WTC11 (cell line): ENCODE measurements at regions not wholly inside any gene's neighbourhood (a gene's known extent, or its start where the extent isn't known, plus 50 kb on each side); places are given as distances from the start of the nearest gene placed in this dataset.

ENCODE experiments used
- ELF4 ChIP-seq: sonication (generic); formaldehyde crosslinking; IDR thresholded peaks from 2 replicates; pipeline ENCODE4 v1.8.1; 2022; ENCODE audit warnings: low read depth, mild to moderate bottlenecking, moderate library complexity, missing genetic modification reagents
- ETV6 ChIP-seq: sonication (generic); formaldehyde crosslinking; IDR thresholded peaks from 2 replicates; pipeline ENCODE4 v1.8.1; 2022; ENCODE audit warnings: mild to moderate bottlenecking, missing genetic modification reagents
- JUN ChIP-seq: sonication (generic); formaldehyde crosslinking; IDR thresholded peaks from 2 replicates; pipeline ENCODE4 v1.8.0; 2023; ENCODE audit warnings: mild to moderate bottlenecking, missing genetic modification reagents
- MAX ChIP-seq: sonication (generic); formaldehyde crosslinking; IDR thresholded peaks from 2 replicates; pipeline ENCODE4 v1.8.0; 2022; ENCODE audit warnings: mild to moderate bottlenecking, missing genetic modification reagents
- NFYB ChIP-seq: sonication (generic); formaldehyde crosslinking; conservative IDR thresholded peaks from 2 replicates; pipeline ENCODE4 v1.8.0; 2022; ENCODE audit warnings: low read depth, missing genetic modification reagents
- PREB ChIP-seq: sonication (generic); formaldehyde crosslinking; IDR thresholded peaks from 2 replicates; pipeline ENCODE4 v1.8.1; 2022; ENCODE audit warnings: mild to moderate bottlenecking, missing genetic modification reagents, moderate library complexity, borderline replicate concordance
- RELA ChIP-seq: sonication (generic); formaldehyde crosslinking; IDR thresholded peaks from 2 replicates; pipeline ENCODE4 v1.8.1; 2022; ENCODE audit warnings: missing genetic modification reagents, mild to moderate bottlenecking, borderline replicate concordance
- TEAD1 ChIP-seq: sonication (generic); formaldehyde crosslinking; IDR thresholded peaks from 2 replicates; pipeline ENCODE4 v1.8.0; 2022; ENCODE audit warnings: mild to moderate bottlenecking, missing genetic modification reagents
- TP53 ChIP-seq: sonication (generic); formaldehyde crosslinking; IDR thresholded peaks from 2 replicates; pipeline ENCODE4 v1.8.1; 2023; ENCODE audit warnings: mild to moderate bottlenecking, missing genetic modification reagents
- ZNF138 ChIP-seq: sonication (generic); formaldehyde crosslinking; conservative IDR thresholded peaks from 2 replicates; pipeline ENCODE4 v1.8.1; 2022; ENCODE audit warnings: mild to moderate bottlenecking, moderate library complexity, missing genetic modification reagents
- TF ChIP-seq, protein P1 (sequence below): sonication (generic); formaldehyde crosslinking; IDR thresholded peaks from 2 replicates; pipeline ENCODE4 v1.8.1; 2022; ENCODE audit warnings: low read depth, missing genetic modification reagents, borderline replicate concordance
- TF ChIP-seq, protein P2 (sequence below): fragments of 200-600 bp; IDR thresholded peaks from 2 replicates; pipeline ENCODE4 v1.8.0; 2022; ENCODE audit warnings: antibody characterized with exemption
- TF ChIP-seq, protein P3 (sequence below): fragments of 250-450 bp; sonication (Bioruptor Pico); IDR thresholded peaks from 2 replicates; pipeline ENCODE4 v1.9.0; 2021; ENCODE audit warnings: mild to moderate bottlenecking

DNA sequence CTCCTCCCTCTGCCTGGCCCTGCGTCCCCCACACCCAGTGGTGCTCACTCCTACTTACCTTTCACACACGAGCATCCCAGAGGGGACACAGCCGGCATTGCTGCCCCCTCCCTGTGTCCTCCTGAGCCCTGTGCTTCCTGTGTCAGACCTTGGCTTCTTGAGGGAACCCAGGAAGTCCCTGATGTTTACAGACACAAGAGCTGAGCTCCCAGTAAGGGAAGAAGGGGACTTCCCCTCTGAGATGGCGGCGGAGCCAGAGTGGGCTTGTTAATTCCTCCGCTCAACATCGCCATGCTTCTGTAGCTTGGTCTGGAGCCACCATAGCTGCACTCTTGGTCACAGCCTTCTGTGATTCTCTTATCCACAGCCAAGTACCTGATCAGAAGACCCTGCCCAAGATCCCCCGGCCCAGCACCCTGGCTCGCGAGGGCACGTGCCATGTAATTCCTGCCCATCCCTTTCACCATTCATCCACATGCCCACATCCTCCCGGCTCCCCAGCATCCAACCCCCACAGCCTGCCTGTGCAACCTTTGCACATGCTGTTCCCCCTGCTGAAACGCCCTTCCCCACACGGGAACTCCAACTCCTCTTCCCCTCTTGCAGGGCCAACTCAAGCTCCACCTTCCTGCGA lies 127.4 kb upstream of the FOXF1 start:
- TF ChIP-seq ELF4 (CRISPR knock-in tag) = no peak
- no peak for TF ChIP-seq MAX (CRISPR knock-in tag)
- TF ChIP-seq, protein P1, sequence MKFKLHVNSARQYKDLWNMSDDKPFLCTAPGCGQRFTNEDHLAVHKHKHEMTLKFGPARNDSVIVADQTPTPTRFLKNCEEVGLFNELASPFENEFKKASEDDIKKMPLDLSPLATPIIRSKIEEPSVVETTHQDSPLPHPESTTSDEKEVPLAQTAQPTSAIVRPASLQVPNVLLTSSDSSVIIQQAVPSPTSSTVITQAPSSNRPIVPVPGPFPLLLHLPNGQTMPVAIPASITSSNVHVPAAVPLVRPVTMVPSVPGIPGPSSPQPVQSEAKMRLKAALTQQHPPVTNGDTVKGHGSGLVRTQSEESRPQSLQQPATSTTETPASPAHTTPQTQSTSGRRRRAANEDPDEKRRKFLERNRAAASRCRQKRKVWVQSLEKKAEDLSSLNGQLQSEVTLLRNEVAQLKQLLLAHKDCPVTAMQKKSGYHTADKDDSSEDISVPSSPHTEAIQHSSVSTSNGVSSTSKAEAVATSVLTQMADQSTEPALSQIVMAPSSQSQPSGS (CRISPR knock-in tag) = no peak
- TF ChIP-seq, protein P2, sequence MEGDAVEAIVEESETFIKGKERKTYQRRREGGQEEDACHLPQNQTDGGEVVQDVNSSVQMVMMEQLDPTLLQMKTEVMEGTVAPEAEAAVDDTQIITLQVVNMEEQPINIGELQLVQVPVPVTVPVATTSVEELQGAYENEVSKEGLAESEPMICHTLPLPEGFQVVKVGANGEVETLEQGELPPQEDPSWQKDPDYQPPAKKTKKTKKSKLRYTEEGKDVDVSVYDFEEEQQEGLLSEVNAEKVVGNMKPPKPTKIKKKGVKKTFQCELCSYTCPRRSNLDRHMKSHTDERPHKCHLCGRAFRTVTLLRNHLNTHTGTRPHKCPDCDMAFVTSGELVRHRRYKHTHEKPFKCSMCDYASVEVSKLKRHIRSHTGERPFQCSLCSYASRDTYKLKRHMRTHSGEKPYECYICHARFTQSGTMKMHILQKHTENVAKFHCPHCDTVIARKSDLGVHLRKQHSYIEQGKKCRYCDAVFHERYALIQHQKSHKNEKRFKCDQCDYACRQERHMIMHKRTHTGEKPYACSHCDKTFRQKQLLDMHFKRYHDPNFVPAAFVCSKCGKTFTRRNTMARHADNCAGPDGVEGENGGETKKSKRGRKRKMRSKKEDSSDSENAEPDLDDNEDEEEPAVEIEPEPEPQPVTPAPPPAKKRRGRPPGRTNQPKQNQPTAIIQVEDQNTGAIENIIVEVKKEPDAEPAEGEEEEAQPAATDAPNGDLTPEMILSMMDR = no peak
- TF ChIP-seq TEAD1 = no peak
- TF ChIP-seq ZNF138 (CRISPR knock-in tag) = no peak
- no peak for TF ChIP-seq NFYB
- TF ChIP-seq JUN (CRISPR knock-in tag) = no peak
- TF ChIP-seq ETV6 (CRISPR knock-in tag) = no peak
- no peak for TF ChIP-seq PREB (CRISPR knock-in tag)
- no peak for TF ChIP-seq RELA (CRISPR knock-in tag)
- TF ChIP-seq TP53 (CRISPR knock-in tag) = no peak
- TF ChIP-seq, protein P3, sequence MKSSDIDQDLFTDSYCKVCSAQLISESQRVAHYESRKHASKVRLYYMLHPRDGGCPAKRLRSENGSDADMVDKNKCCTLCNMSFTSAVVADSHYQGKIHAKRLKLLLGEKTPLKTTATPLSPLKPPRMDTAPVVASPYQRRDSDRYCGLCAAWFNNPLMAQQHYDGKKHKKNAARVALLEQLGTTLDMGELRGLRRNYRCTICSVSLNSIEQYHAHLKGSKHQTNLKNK (CRISPR knock-in tag) = no peak
